OCI-LY1 (cell line): ENCODE measurements at regions not wholly inside any gene's neighbourhood (a gene's known extent, or its start where the extent isn't known, plus 50 kb on each side); places are given as distances from the start of the nearest gene placed in this dataset.
"Not testable (repeated sequence)": the region's sequence is repeated elsewhere in the genome, so short reads cannot be mapped to it uniquely, and the experiment has no call there.

Source experiments
- H2AFZ ChIP-seq: fragments of 200-600 bp; sonication (generic), shearing (Covaris generic); 2 replicates; pipeline ENCODE4 v1.6.0; 2014; ENCODE audit warnings: antibody characterized with exemption, mild to moderate bottlenecking, low read length
- H3F3A ChIP-seq: fragments of 200-600 bp; sonication (generic), shearing (Covaris generic); 2 replicates; pipeline ENCODE4 v1.6.0; 2014; ENCODE audit warnings: mild to moderate bottlenecking, antibody characterized with exemption, low read length, moderate library complexity; ENCODE audit not compliant: insufficient read depth
- H3K27ac ChIP-seq: fragments of 200-600 bp; sonication (generic); 2 replicates; pipeline ENCODE4 v1.5.1; 2014; ENCODE audit warnings: low read length, mixed run types, mild to moderate bottlenecking, low read depth; ENCODE audit not compliant: poor library complexity, severe bottlenecking
- H3K27me3 ChIP-seq: fragments of 200-600 bp; sonication (generic); 2 replicates; pipeline ENCODE4 v1.6.0; 2014; ENCODE audit warnings: antibody characterized with exemption, mild to moderate bottlenecking, low read length, moderate library complexity; ENCODE audit not compliant: insufficient read depth
- H3K36me3 ChIP-seq: fragments of 200-600 bp; sonication (generic); 2 replicates; pipeline ENCODE4 v1.6.1; 2014; ENCODE audit warnings: mild to moderate bottlenecking, antibody characterized with exemption, low read length, moderate library complexity, mixed read lengths; ENCODE audit not compliant: insufficient read depth
- H3K4me1 ChIP-seq: fragments of 200-600 bp; sonication (generic); 2 replicates; pipeline ENCODE4 v1.5.1; 2014; ENCODE audit warnings: mild to moderate bottlenecking, low read length, moderate library complexity; ENCODE audit not compliant: insufficient read depth, severe bottlenecking
- H3K4me2 ChIP-seq: fragments of 200-600 bp; sonication (generic), shearing (Covaris generic); 2 replicates; pipeline ENCODE4 v1.6.1; 2014; ENCODE audit warnings: low read length
- H3K4me3 ChIP-seq: fragments of 200-600 bp; sonication (generic); 2 replicates; pipeline ENCODE4 v1.5.1; 2014; ENCODE audit warnings: low read length, low read depth, mild to moderate bottlenecking, mixed read lengths; ENCODE audit not compliant: poor library complexity, severe bottlenecking
- H3K79me2 ChIP-seq: fragments of 200-600 bp; shearing (Covaris generic); 2 replicates; pipeline ENCODE4 v1.6.1; 2016; ENCODE audit warnings: mixed run types, low read length, mixed read lengths; ENCODE audit not compliant: insufficient read depth
- H3K9ac ChIP-seq: fragments of 200-600 bp; sonication (generic), shearing (Covaris generic); 2 replicates; pipeline ENCODE4 v1.6.1; 2014; ENCODE audit warnings: mild to moderate bottlenecking, low read length, mixed read lengths
- H3K9me2 ChIP-seq: fragments of 200-600 bp; sonication (generic), shearing (Covaris generic); 2 replicates; pipeline ENCODE4 v1.6.1; 2014; ENCODE audit warnings: low read depth, mild to moderate bottlenecking, low read length, mixed read lengths
- H3K9me3 ChIP-seq: fragments of 200-600 bp; shearing (Covaris generic); 2 replicates; pipeline ENCODE4 v1.6.1; 2014; ENCODE audit warnings: low read length, mixed read lengths
- H4K20me1 ChIP-seq: fragments of 200-600 bp; sonication (generic), shearing (Covaris generic); 2 replicates; pipeline ENCODE4 v1.6.0; 2016; ENCODE audit warnings: mild to moderate bottlenecking, low read length; ENCODE audit not compliant: insufficient read depth
- CTCF ChIP-seq: fragments of 200-600 bp; sonication (generic), shearing (Covaris generic); IDR thresholded peaks from 2 replicates; pipeline ENCODE4 v1.5.1; 2017; ENCODE audit warnings: mild to moderate bottlenecking, antibody characterized with exemption, low read length, moderate library complexity, mixed read lengths
- EZH2 ChIP-seq: fragments of 200-600 bp; sonication (generic), shearing (Covaris generic); IDR thresholded peaks from 2 replicates; pipeline ENCODE4 v1.8.0; 2017; ENCODE audit warnings: borderline replicate concordance, mixed run types, mild to moderate bottlenecking, antibody characterized with exemption, low read length, moderate library complexity, mixed read lengths

- H2AFZ ChIP-seq, result no peak overlapping the region
- H3K36me3 ChIP-seq, result no peaks in the 10 kb centered on the region
- H3F3A ChIP-seq, result no peaks in the 10 kb centered on the region
- H3K27me3 ChIP-seq, result no peaks in the 10 kb centered on the region
- H3K4me3 ChIP-seq, result no peak overlapping the region
- H3K27ac ChIP-seq, result no peak overlapping the region
- H3K9me2 ChIP-seq, result no peaks in the 10 kb centered on the region
- no peak for TF ChIP-seq CTCF
- TF ChIP-seq EZH2, result no peak
- H3K9me3 ChIP-seq, result no peaks in the 10 kb centered on the region
- no peaks in the 10 kb centered on the region for H3K79me2 ChIP-seq
- H3K4me1 ChIP-seq, result no peaks in the 10 kb centered on the region
- no peak overlapping the region for H3K9ac ChIP-seq
- H4K20me1 ChIP-seq, result no peaks in the 10 kb centered on the region
- H3K4me2 ChIP-seq, result no peak overlapping the region
Measured at GRCh38 chr1:29388884-29389283, 152.6 kb downstream of the PTPRU start.

- Histone ChIP-seq H3K4me1 (no peaks in the 10 kb centered on the region), H2AFZ (no peak overlapping the region), H3K9me2 (no peaks in the 10 kb centered on the region), H3K9me3 (no peaks in the 10 kb centered on the region), H3K27me3 (no peaks in the 10 kb centered on the region), H3K79me2 (no peaks in the 10 kb centered on the region), H3K36me3 (no peaks in the 10 kb centered on the region), H3K9ac (no peak overlapping the region), H3K4me3 (no peak overlapping the region), H3K27ac (no peak overlapping the region), H3K4me2 (no peak overlapping the region), H4K20me1 (no peaks in the 10 kb centered on the region), H3F3A (no peaks in the 10 kb centered on the region)
- TF ChIP-seq CTCF, result no peak
- TF ChIP-seq EZH2, result no peak
Measured at GRCh38 chr1:29388170-29388569, 151.8 kb downstream of the PTPRU start.

GRCh38 chr1:29387210-29387609 is 150.9 kb downstream of the PTPRU start:
- Histone ChIP-seq H3K4me3 (no peak overlapping the region), H3K27ac (no peak overlapping the region), H3K36me3 (no peaks in the 10 kb centered on the region), H4K20me1 (no peaks in the 10 kb centered on the region), H3F3A (no peaks in the 10 kb centered on the region), H3K79me2 (no peaks in the 10 kb centered on the region), H2AFZ (no peak overlapping the region), H3K9ac (no peak overlapping the region), H3K9me3 (no peaks in the 10 kb centered on the region), H3K9me2 (no peaks in the 10 kb centered on the region), H3K4me1 (no peaks in the 10 kb centered on the region), H3K4me2 (no peak overlapping the region), H3K27me3 (no peaks in the 10 kb centered on the region)
- TF ChIP-seq CTCF (no peak), EZH2 (no peak)

GRCh38 chr1:29386453-29386852 is 150.1 kb downstream of the PTPRU start:
- H3K4me2 ChIP-seq, H3K9ac ChIP-seq, H3F3A ChIP-seq, H3K27ac ChIP-seq, H3K36me3 ChIP-seq, H3K9me2 ChIP-seq, H3K27me3 ChIP-seq, H2AFZ ChIP-seq, H3K9me3 ChIP-seq, H3K4me1 ChIP-seq, H3K79me2 ChIP-seq, H4K20me1 ChIP-seq, H3K4me3 ChIP-seq: not testable (repeated sequence)
